ENCODE measurements at regions not wholly inside any gene's neighbourhood (a gene's known extent, or its start where the extent isn't known, plus 50 kb on each side); places are given as distances from the start of the nearest gene placed in this dataset.

DNA sequence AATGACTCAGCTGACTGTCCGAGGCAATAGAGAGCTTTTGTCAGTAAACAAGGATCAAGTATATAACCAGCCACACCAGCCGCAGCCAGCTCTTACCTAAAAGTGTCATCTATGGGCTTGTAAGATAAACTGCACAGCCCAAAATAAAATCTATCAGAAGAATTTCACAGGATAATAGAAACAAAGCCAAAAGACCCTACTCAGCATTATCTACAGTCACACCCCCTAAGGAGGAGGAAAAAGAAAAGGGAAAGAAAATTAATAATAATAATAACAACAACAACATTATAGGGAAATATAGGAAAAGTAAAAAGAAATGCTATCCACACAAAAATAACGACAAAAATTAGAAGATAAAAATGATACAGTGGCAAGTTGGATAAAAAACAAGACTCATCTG lies 1883.8 kb downstream of the OLFM4 start:
- TF ChIP-seq, protein P1, sequence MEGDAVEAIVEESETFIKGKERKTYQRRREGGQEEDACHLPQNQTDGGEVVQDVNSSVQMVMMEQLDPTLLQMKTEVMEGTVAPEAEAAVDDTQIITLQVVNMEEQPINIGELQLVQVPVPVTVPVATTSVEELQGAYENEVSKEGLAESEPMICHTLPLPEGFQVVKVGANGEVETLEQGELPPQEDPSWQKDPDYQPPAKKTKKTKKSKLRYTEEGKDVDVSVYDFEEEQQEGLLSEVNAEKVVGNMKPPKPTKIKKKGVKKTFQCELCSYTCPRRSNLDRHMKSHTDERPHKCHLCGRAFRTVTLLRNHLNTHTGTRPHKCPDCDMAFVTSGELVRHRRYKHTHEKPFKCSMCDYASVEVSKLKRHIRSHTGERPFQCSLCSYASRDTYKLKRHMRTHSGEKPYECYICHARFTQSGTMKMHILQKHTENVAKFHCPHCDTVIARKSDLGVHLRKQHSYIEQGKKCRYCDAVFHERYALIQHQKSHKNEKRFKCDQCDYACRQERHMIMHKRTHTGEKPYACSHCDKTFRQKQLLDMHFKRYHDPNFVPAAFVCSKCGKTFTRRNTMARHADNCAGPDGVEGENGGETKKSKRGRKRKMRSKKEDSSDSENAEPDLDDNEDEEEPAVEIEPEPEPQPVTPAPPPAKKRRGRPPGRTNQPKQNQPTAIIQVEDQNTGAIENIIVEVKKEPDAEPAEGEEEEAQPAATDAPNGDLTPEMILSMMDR (IDR thresholded peaks at IDR 0.05): no peak
- no peak for TF ChIP-seq POLR2A (IDR thresholded peaks at IDR 0.05)

Measured in Peyer's patch (tissue), 4 donors.